PFSK-1 (cell line): ENCODE measurements at regions not wholly inside any gene's neighbourhood (a gene's known extent, or its start where the extent isn't known, plus 50 kb on each side); places are given as distances from the start of the nearest gene placed in this dataset.

ENCODE experiments used
- SIN3A ChIP-seq: IDR thresholded peaks from 2 replicates; pipeline ENCODE4 v1.6.1; 2012; ENCODE audit warnings: mild to moderate bottlenecking, low read length, moderate library complexity, borderline replicate concordance; ENCODE audit not compliant: insufficient read depth
- TF ChIP-seq, protein P1 (sequence below), 2 experiments: IDR thresholded peaks; 2 replicates each; pipeline versions ENCODE4 v1.6.1 to v1.8.0; 2011 to 2012; ENCODE audit warnings: low read depth in 2 of 2, low read length in 2 of 2, control low read depth in 1 of 2, inconsistent platforms in 1 of 2, mild to moderate bottlenecking in 1 of 2, moderate library complexity in 1 of 2; ENCODE audit not compliant: insufficient read depth in 1 of 2

DNA sequence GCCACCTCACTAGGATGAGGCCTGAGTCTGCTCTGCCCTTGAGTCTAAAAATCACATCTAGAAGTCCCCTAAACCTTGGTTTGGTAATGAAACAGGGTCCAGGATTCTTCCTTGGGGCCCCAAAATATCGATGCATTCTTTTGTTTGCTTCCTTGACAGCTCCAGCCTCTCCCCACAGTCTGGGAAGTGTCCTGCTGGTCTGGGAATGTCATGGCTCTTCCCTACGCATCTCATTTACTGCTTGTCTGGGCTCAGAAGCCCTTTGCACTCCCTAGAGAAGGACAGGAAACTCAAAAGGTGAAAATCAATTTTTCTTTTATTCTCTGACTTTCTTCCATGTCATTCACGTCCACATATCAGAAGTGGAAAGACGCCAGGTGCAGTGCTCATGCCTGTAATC, 115.8 kb downstream of the DRD1 start:
- no peak for TF ChIP-seq SIN3A
- TF ChIP-seq, protein P1, sequence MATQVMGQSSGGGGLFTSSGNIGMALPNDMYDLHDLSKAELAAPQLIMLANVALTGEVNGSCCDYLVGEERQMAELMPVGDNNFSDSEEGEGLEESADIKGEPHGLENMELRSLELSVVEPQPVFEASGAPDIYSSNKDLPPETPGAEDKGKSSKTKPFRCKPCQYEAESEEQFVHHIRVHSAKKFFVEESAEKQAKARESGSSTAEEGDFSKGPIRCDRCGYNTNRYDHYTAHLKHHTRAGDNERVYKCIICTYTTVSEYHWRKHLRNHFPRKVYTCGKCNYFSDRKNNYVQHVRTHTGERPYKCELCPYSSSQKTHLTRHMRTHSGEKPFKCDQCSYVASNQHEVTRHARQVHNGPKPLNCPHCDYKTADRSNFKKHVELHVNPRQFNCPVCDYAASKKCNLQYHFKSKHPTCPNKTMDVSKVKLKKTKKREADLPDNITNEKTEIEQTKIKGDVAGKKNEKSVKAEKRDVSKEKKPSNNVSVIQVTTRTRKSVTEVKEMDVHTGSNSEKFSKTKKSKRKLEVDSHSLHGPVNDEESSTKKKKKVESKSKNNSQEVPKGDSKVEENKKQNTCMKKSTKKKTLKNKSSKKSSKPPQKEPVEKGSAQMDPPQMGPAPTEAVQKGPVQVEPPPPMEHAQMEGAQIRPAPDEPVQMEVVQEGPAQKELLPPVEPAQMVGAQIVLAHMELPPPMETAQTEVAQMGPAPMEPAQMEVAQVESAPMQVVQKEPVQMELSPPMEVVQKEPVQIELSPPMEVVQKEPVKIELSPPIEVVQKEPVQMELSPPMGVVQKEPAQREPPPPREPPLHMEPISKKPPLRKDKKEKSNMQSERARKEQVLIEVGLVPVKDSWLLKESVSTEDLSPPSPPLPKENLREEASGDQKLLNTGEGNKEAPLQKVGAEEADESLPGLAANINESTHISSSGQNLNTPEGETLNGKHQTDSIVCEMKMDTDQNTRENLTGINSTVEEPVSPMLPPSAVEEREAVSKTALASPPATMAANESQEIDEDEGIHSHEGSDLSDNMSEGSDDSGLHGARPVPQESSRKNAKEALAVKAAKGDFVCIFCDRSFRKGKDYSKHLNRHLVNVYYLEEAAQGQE (IDR thresholded peaks at IDR 0.05; ENCODE audit: insufficient read depth in 1 of 2, low read depth in 2 of 2, low read length in 2 of 2): no peak
